PC-9 (cell line): ENCODE measurements at regions not wholly inside any gene's neighbourhood (a gene's known extent, or its start where the extent isn't known, plus 50 kb on each side); places are given as distances from the start of the nearest gene placed in this dataset.

Experiments used
- EZH2 ChIP-seq: fragments of 200-600 bp; sonication (generic); IDR thresholded peaks from 2 replicates; pipeline ENCODE4 v1.8.0; 2017; ENCODE audit warnings: antibody characterized with exemption, low read depth
- TF ChIP-seq, protein P1 (sequence below): fragments of 200-600 bp; sonication (generic); conservative IDR thresholded peaks from 2 replicates; pipeline ENCODE4 v1.6.1; 2017; ENCODE audit warnings: mixed run types, antibody characterized with exemption, mild to moderate bottlenecking, moderate library complexity

DNA sequence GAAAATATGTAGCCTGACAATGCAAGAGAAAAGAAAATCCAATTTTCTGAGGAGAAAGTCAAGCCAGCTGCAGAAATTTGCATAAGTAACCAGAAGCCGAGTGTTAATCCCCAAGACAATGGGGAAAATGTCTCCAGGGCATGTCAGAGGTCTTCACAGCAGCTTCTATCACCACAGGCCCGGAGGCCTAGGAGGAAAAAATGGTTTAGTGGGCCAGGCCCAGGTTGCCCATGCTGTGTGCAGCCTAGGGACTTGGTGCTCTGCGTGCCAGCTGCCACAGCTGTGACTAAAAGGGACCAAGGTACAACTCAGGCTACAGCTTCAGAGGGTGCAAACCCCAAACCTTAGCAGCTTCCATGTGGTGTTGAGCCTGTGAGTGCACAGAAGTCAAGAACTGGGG lies 201.2 kb upstream of the SOX2 start:
- no peak for TF ChIP-seq EZH2
- TF ChIP-seq, protein P1, sequence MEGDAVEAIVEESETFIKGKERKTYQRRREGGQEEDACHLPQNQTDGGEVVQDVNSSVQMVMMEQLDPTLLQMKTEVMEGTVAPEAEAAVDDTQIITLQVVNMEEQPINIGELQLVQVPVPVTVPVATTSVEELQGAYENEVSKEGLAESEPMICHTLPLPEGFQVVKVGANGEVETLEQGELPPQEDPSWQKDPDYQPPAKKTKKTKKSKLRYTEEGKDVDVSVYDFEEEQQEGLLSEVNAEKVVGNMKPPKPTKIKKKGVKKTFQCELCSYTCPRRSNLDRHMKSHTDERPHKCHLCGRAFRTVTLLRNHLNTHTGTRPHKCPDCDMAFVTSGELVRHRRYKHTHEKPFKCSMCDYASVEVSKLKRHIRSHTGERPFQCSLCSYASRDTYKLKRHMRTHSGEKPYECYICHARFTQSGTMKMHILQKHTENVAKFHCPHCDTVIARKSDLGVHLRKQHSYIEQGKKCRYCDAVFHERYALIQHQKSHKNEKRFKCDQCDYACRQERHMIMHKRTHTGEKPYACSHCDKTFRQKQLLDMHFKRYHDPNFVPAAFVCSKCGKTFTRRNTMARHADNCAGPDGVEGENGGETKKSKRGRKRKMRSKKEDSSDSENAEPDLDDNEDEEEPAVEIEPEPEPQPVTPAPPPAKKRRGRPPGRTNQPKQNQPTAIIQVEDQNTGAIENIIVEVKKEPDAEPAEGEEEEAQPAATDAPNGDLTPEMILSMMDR = no peak
